ENCODE measurements at regions not wholly inside any gene's neighbourhood (a gene's known extent, or its start where the extent isn't known, plus 50 kb on each side); places are given as distances from the start of the nearest gene placed in this dataset.

DNA sequence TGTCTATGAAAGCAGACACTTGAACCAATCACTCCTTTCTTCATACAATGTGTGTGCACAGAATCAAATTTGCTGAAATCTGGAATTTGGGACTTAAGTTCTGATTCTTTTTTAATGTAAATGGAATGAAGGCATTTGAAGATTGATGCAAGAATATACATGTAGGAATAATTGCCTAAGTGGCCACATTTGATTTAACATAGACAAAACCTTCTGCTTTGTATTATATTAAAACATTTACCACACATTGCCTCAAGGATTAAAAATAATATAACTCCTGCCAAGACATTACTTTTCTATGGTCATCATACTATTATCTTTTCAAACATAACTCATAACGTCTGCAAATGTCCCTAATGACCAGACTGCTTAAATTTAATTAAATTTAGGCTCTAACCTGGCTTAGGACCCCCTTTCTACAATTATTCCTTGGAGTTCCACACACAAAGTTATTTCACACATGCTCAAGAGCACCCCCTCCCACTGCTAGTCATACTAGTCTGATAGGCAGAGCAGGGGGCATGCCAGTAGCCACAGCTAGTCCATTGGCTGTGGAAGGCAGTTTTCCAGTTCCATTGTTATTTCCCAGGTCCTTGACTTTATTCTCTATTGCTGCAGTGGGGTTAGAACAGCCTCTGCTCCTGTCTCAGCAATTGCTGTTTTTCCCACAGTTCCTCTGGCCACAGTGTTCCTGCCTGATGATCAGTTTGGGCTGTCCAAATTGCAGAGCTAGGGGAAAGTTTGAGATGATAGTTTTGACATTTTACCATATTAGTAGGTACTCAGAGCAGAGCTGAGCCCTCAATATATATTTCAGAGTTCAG, 360.6 kb upstream of the GRAMD2B start:
- H3K27me3 Mint-ChIP-seq (ENCODE audit: low read depth), result no peaks in the 10 kb centered on the region
- no peaks in the 10 kb centered on the region for H3K4me1 Mint-ChIP-seq (ENCODE audit: low read depth)
- no peak overlapping the region for H3K4me3 Mint-ChIP-seq
- peaks cover 18% of the 10 kb centered on the region for H3K9me3 Mint-ChIP-seq
- H3K27ac Mint-ChIP-seq, result no peak overlapping the region
- H3K36me3 Mint-ChIP-seq (ENCODE audit: low read depth), result no peaks in the 10 kb centered on the region

DNA sequence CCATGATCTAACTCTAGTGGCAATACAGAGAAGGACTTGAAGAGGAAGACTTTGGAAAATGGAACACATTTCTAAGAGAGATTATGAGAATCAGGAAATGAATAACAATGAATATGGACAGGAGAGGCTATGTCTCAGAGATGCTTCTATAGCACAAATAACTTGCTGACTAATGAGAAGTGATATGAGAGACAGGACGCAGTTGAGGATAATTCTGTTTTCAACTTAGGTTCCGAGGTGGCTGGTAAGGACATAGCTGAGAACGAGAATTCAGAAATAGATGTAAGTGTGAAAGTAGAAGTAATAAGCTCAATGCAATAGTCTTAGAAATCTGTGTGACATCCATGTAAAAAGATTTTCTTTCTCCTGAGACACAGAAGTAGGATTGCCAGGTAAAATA, 358.1 kb upstream of the GRAMD2B start:
- Mint-ChIP-seq H3K4me3 (no peak overlapping the region), H3K36me3 (ENCODE audit: low read depth) (no peaks in the 10 kb centered on the region), H3K4me1 (ENCODE audit: low read depth) (no peaks in the 10 kb centered on the region), H3K27ac (no peak overlapping the region), H3K27me3 (ENCODE audit: low read depth) (no peaks in the 10 kb centered on the region), H3K9me3 (peaks cover 12% of the 10 kb centered on the region)

DNA sequence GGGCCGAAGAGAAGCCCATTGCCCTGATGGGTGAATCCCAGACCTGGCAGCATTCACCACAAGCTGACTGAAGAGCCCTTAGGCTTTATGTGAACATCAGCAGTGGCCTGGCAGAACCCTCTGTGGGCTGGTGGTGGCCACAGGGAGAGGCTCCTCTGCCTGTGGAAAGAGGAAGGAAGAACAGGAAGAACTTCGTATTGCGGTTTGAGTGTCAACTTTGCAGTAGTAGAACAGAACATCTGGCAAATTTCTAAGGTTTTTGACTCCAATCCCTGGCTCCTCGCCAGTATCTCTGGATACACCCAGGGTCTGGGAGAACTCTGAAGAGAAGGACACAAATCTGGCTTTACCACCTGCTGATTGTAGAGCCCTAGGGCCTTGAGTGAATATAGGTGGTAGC, 356.4 kb upstream of the GRAMD2B start:
- no peaks in the 10 kb centered on the region for H3K36me3 Mint-ChIP-seq (ENCODE audit: low read depth)
- peaks cover 14% of the 10 kb centered on the region for H3K9me3 Mint-ChIP-seq
- H3K27ac Mint-ChIP-seq, result no peak overlapping the region
- no peak overlapping the region for H3K4me3 Mint-ChIP-seq
- H3K4me1 Mint-ChIP-seq (ENCODE audit: low read depth), result no peaks in the 10 kb centered on the region
- H3K27me3 Mint-ChIP-seq (ENCODE audit: low read depth), result no peaks in the 10 kb centered on the region

DNA sequence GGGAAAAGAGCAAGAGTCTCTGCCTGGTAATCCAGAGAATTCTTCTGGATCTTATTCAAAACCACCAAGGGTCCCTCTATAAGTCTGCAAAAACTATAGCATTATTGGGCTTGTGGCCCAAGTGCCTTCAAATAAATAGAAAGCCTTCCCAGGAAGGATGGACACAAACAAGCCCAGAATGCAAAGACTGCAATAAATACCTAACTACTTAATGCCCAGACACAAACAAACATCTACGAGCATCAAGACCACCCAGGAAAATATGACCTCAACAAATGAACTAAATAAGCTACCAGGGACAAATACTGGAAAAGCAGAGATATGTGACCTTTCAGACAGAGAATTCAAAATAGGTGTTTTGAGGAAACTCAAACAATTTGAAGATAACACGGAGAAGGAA, 355.8 kb upstream of the GRAMD2B start:
- H3K9me3 Mint-ChIP-seq, result peaks cover 17% of the 10 kb centered on the region
- no peaks in the 10 kb centered on the region for H3K4me1 Mint-ChIP-seq (ENCODE audit: low read depth)
- no peak overlapping the region for H3K27ac Mint-ChIP-seq
- H3K4me3 Mint-ChIP-seq, result no peak overlapping the region
- H3K36me3 Mint-ChIP-seq (ENCODE audit: low read depth), result no peaks in the 10 kb centered on the region
- no peaks in the 10 kb centered on the region for H3K27me3 Mint-ChIP-seq (ENCODE audit: low read depth)

DNA sequence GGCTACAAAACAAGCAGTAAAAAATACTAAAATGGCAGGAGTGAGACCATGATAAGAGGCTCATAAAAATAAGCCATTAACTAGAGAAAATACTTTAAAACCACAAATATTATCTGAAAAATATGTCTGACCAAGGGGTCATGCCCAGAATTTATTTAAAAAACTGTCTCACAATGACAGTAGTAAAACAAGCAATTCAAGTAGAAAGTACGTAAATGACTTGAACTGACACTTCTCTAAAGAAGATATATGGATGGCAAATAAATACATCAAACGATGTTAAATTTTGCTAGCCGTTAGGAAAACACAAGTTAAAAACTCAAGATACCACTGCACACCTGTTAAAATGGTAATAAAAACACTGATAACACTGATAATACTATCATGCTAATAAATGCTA, 353.9 kb upstream of the GRAMD2B start:
- Mint-ChIP-seq H3K27me3 (ENCODE audit: low read depth) (no peaks in the 10 kb centered on the region), H3K27ac (no peak overlapping the region), H3K4me1 (ENCODE audit: low read depth) (no peaks in the 10 kb centered on the region), H3K36me3 (ENCODE audit: low read depth) (no peaks in the 10 kb centered on the region), H3K4me3 (no peak overlapping the region), H3K9me3 (peaks cover 13% of the 10 kb centered on the region)

DNA sequence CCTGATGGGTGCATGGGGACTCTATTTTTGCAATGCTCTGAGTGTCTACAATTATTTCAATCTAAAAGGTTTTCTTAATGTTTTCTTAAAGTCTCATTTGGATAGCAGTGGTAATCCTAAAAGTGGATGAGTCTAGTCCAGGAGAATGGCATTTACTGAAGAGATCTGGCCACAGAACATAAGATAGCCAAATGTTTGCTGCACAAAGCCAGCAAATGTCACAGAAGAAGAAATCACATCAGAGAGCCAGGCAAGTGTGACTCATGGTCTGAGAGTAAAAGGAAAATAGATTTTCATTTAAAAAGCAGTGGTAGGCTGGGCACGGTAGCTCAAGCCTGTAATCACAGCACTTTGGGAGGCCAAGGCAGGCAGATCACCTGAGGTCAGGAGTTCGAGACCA, 352.7 kb upstream of the GRAMD2B start:
- H3K27ac Mint-ChIP-seq, result no peak overlapping the region
- no peaks in the 10 kb centered on the region for H3K4me1 Mint-ChIP-seq (ENCODE audit: low read depth)
- H3K9me3 Mint-ChIP-seq, result peaks cover 8% of the 10 kb centered on the region
- no peaks in the 10 kb centered on the region for H3K36me3 Mint-ChIP-seq (ENCODE audit: low read depth)
- H3K27me3 Mint-ChIP-seq (ENCODE audit: low read depth), result no peaks in the 10 kb centered on the region
- H3K4me3 Mint-ChIP-seq, result no peak overlapping the region

DNA sequence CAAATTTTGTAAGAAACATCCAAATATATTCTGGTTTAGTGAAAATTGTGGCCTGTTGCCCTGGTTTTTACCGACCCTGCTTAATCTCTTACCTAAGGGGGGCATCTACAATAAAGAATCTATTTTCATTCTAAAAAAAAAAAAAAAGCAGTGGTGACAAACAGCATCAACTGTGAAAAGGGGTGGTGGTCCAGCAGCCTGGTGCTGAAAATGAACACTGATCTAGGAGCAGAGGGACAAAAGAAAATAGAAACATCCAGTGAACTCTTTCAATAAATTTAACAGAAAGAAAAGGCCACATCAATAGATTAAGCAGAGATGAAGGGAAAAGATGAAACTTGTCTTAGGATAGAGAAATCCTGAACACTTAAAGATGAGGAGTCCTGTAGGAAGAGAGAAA, 348.7 kb upstream of the GRAMD2B start:
- peaks cover 8% of the 10 kb centered on the region for H3K9me3 Mint-ChIP-seq
- H3K27ac Mint-ChIP-seq, result no peak overlapping the region
- no peaks in the 10 kb centered on the region for H3K36me3 Mint-ChIP-seq (ENCODE audit: low read depth)
- no peak overlapping the region for H3K4me3 Mint-ChIP-seq
- H3K4me1 Mint-ChIP-seq (ENCODE audit: low read depth), result no peaks in the 10 kb centered on the region
- no peaks in the 10 kb centered on the region for H3K27me3 Mint-ChIP-seq (ENCODE audit: low read depth)

DNA sequence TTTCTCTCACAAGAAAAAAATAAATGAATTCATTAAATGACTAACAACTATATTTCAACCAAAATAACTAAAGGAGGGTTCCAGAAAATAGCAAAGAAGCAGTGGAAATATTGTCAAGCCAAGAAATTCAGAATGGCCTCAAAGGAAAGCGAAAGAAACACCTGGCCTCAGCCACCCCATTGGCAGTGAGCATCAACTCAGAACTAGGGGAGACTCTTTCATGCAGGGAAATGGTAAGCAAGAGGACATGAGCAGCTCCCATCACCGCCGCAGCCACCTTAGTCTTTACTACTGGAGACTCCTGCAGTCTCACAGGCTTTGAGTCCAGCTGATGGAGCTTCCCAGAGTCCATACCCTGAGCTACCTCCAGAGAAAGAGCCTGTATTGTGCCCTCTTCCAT, 343.9 kb upstream of the GRAMD2B start:
- Mint-ChIP-seq H3K36me3 (ENCODE audit: low read depth) (no peaks in the 10 kb centered on the region), H3K4me3 (no peak overlapping the region), H3K9me3 (peaks cover 22% of the 10 kb centered on the region), H3K27me3 (ENCODE audit: low read depth) (no peaks in the 10 kb centered on the region), H3K27ac (no peak overlapping the region), H3K4me1 (ENCODE audit: low read depth) (no peaks in the 10 kb centered on the region)

DNA sequence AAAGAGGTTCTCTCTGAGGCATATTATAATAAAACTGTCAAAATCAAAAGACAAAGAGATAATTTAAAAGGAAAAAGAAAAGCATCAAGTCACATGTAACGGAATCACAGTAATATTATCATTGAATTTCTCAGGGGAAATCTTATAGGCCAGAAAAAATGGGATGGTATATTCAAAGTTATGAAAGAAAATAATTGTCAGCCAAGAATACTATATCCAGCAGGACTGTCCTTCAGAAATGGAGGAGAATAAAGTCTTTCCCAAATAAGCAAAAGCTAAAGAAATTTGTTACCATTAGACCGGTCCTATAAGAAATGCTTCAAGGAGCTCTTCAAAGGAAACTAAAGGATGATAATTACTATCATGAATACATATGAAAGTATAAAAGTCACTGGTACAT, 342.0 kb upstream of the GRAMD2B start:
- Mint-ChIP-seq H3K4me1 (ENCODE audit: low read depth) (no peaks in the 10 kb centered on the region), H3K4me3 (no peak overlapping the region), H3K27ac (no peak overlapping the region), H3K9me3 (peaks cover 34% of the 10 kb centered on the region), H3K36me3 (ENCODE audit: low read depth) (no peaks in the 10 kb centered on the region), H3K27me3 (ENCODE audit: low read depth) (no peaks in the 10 kb centered on the region)

DNA sequence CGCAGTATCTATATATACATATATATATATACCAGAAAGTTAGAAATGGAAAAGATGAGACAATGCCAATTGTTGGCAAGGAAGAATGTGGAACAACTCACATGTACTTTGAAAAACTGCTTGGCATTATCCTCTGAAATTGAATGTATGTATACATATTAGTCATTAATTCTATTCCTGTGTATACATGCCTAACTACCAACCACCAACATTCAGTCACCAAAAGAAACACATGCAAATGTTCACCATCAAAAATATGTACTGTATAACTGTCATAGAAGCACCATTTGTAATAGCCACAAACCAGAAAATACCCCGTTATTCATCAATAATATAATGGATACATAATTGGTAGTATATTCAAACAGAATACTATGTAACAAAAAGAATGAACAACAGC, 330.2 kb upstream of the GRAMD2B start:
- Mint-ChIP-seq H3K4me1 (ENCODE audit: low read depth) (no peaks in the 10 kb centered on the region), H3K9me3 (peaks cover 17% of the 10 kb centered on the region), H3K4me3 (no peak overlapping the region), H3K27ac (no peak overlapping the region), H3K36me3 (ENCODE audit: low read depth) (no peaks in the 10 kb centered on the region), H3K27me3 (ENCODE audit: low read depth) (no peaks in the 10 kb centered on the region)

DNA sequence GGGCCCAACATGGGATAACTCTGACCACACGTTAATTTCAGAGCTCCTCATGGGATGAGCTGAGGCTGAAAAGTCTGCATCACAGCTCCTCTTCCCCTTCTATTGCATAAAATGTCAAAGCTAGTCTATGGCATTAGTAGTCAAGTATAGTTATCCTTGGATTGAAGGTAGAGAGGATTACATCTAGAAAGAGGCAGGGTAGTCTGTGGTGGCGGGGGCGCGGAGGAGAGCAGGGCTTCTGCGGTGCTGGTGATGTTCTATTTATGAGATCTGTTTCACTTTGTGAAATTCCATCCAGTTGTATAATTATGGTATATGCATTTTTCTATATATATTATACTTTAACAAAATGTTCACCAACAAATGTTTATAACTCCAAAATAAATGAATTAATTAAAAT, 329.5 kb upstream of the GRAMD2B start:
- peaks cover 13% of the 10 kb centered on the region for H3K9me3 Mint-ChIP-seq
- H3K27ac Mint-ChIP-seq, result no peak overlapping the region
- no peaks in the 10 kb centered on the region for H3K4me1 Mint-ChIP-seq (ENCODE audit: low read depth)
- no peak overlapping the region for H3K4me3 Mint-ChIP-seq
- H3K36me3 Mint-ChIP-seq (ENCODE audit: low read depth), result no peaks in the 10 kb centered on the region
- no peaks in the 10 kb centered on the region for H3K27me3 Mint-ChIP-seq (ENCODE audit: low read depth)

DNA sequence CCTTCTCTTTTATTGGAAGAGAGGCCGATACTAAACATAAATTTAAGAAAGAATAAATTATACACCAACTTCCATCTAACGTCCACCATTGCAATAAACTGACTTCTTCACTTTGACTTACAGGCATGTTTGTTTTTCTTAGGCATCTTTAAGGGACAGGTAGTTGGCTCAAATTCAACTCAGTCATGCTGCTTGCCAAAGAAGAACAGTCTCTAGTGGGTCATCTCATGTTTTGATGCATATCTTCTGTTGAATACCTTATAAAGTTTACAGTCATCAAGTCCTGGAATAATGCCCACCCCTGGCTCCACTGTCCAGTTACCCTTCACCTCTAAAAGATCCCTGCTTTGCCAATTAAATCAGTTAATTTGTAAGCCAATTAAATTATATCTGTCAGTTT, 328.2 kb upstream of the GRAMD2B start:
- Mint-ChIP-seq H3K9me3 (peaks cover 6% of the 10 kb centered on the region), H3K36me3 (ENCODE audit: low read depth) (no peaks in the 10 kb centered on the region), H3K4me1 (ENCODE audit: low read depth) (no peaks in the 10 kb centered on the region), H3K27me3 (ENCODE audit: low read depth) (no peaks in the 10 kb centered on the region), H3K27ac (no peak overlapping the region), H3K4me3 (no peak overlapping the region)

DNA sequence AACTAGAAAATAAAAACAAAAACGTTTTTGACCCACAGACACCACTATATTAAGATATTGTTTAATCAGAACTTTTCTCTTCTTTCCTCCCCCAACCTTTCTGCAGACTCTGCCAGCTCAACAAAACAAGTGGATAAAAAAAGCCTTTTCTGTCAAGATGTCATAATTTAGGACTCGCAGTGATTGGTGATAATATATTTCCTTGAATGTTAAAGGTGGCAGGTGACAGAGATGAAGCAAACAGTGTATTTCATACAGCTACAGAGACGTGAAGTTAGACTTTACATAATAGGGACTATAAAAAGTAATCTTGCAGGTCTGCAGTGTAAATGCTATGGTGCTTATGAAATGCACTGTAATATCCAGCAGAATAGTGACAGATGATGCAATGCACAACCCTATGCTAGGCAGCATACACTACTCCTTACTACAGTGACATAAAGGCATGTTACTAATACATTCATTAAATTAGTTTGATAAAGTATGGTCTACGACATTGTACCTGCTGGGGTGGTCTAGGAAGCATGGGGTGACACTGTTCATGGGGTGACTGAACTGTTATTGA, 326.7 kb upstream of the GRAMD2B start:
- Mint-ChIP-seq H3K4me1 (ENCODE audit: low read depth) (no peaks in the 10 kb centered on the region), H3K27ac (no peak overlapping the region), H3K36me3 (ENCODE audit: low read depth) (no peaks in the 10 kb centered on the region), H3K27me3 (ENCODE audit: low read depth) (no peaks in the 10 kb centered on the region), H3K9me3 (no peaks in the 10 kb centered on the region), H3K4me3 (no peak overlapping the region)

DNA sequence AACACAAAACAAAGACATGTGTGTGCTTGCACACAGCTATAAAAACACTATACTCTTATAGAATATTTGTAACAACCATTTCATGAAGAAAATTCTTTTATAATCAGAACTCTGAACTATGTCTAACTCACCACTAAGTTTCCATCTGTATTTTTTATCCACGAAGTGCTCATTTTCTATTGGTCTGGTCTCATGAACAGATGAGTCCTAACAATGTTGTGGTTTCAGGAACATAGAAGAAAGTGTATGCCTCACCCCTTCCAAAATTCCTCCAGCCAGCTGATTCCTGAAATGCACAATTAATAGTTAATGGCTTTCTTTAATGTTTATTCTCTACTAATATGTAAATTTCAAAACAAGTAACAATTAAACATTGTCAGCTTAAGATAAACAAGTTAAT, 325.3 kb upstream of the GRAMD2B start:
- Mint-ChIP-seq H3K27ac (no peak overlapping the region), H3K4me3 (no peak overlapping the region), H3K4me1 (ENCODE audit: low read depth) (no peaks in the 10 kb centered on the region), H3K9me3 (peaks cover 5% of the 10 kb centered on the region), H3K36me3 (ENCODE audit: low read depth) (no peaks in the 10 kb centered on the region), H3K27me3 (ENCODE audit: low read depth) (no peaks in the 10 kb centered on the region)

DNA sequence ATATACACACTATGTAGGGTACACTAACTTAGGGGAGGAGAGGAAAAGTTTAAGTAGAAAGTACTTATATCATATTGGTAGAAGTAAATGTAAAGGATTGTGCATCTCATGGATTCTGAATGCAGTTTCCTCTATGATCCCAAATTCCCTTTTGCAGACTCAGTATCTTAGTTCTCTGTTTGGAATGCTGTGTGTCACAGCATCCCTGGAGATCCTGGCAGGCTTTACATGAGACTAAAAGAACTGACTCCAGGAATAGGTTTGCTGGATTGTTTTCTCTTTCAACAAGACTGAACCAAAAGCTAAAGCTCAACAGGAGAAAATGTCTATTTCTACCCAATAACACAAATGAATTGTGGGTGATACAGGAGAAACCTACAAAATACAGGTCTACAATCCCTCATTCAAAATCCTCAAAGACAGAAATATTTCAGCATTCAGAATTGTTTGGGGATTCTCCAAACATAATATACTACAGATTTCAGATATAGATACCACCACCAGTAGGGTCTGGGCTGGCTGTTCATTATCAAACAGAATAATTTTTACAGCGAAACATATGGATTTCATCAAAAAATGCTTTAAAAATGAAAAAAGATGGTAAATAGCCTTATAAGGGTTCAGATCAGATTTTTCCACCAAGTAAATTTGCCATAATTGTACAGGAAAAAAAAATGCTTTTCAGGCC, 324.7 kb upstream of the GRAMD2B start:
- Mint-ChIP-seq H3K27ac (no peak overlapping the region), H3K4me1 (ENCODE audit: low read depth) (no peaks in the 10 kb centered on the region), H3K9me3 (peaks cover 5% of the 10 kb centered on the region), H3K27me3 (ENCODE audit: low read depth) (no peaks in the 10 kb centered on the region), H3K36me3 (ENCODE audit: low read depth) (no peaks in the 10 kb centered on the region), H3K4me3 (no peak overlapping the region)
